ENCODE measurements at regions not wholly inside any gene's neighbourhood (a gene's known extent, or its start where the extent isn't known, plus 50 kb on each side); places are given as distances from the start of the nearest gene placed in this dataset.

DNA sequence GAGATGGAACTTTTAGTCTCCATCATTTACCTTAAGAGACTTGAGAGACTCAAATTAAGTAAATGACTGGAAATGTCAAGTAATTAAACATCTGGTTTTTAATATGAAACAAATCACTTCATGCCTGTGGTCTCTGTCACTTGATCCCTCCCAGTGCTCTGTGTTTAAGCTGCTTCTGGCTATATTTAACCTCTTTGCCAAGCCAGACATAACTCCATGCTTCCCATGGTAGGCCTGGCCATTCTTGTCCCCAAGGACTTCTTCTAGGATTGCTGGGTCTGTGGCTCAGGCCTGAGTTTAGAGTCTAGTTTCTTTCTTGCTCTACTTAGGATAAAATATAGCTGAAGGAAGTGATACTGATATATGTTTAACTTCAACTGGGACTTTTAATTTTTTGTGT, 1013.6 kb downstream of the FLRT2 start:
- no peak for DNase-seq (ENCODE audit: low read depth)
- no peak overlapping the region for H3K4me3 ChIP-seq (ENCODE audit: low read length)
- TF ChIP-seq, protein P1, sequence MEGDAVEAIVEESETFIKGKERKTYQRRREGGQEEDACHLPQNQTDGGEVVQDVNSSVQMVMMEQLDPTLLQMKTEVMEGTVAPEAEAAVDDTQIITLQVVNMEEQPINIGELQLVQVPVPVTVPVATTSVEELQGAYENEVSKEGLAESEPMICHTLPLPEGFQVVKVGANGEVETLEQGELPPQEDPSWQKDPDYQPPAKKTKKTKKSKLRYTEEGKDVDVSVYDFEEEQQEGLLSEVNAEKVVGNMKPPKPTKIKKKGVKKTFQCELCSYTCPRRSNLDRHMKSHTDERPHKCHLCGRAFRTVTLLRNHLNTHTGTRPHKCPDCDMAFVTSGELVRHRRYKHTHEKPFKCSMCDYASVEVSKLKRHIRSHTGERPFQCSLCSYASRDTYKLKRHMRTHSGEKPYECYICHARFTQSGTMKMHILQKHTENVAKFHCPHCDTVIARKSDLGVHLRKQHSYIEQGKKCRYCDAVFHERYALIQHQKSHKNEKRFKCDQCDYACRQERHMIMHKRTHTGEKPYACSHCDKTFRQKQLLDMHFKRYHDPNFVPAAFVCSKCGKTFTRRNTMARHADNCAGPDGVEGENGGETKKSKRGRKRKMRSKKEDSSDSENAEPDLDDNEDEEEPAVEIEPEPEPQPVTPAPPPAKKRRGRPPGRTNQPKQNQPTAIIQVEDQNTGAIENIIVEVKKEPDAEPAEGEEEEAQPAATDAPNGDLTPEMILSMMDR (conservative IDR thresholded peaks at IDR 0.05; ENCODE audit: low read depth, low read length), result no peak

DNA sequence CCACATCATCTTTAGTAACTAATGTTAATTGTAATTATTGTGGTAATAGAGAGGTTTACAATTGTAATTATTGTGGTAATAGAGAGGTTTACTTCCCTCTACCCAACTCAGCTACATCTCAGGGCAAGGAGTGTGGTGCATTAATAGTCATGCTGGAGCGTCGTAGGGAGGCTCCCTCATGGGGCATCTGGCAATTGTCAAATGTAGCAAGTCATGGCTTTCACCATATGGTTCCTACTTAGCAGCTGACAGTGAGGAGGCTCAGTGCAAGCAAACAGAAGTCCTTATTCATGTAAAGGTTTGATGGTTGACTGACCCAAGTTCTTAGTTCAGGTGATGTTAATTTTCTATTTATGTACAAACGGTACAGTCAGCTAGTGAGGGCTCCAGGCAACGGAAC, 1012.0 kb downstream of the FLRT2 start:
- no peak for DNase-seq (ENCODE audit: low read depth)
- TF ChIP-seq, protein P1 (conservative IDR thresholded peaks at IDR 0.05; ENCODE audit: low read depth, low read length), result no peak
- no peak overlapping the region for H3K4me3 ChIP-seq (ENCODE audit: low read length)

DNA sequence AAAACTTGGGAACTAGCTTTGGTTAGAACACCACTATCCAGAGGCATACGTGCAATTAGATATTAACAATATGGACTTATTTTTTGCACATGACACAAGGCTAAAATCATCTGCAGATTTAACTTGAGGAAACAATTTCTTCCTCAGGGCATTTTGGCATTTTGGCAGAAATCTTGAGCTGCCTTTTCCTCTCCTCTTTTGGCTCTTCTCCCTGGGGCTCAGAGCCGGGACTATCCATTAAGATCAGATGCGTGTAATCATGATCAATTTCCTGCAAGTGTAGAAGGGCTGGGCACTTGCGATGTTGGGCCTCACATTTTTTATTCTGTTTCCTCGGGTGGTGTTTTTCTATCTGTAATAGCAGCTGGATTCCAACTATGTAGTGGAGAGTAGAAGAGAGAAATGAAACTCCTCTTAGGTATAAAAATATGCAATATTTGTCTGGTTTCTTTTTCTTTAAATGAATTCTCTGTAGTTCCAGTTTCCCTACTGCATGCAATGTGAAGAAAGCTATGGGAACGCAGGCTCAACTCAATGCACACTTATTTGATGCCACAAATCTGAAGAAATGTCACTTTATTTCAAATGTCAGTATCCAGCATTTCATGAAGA, 1010.8 kb downstream of the FLRT2 start:
- H3K4me3 ChIP-seq (ENCODE audit: low read length), result no peak overlapping the region
- DNase-seq (ENCODE audit: low read depth), result no peak
- TF ChIP-seq, protein P1 (conservative IDR thresholded peaks at IDR 0.05; ENCODE audit: low read depth, low read length), result no peak

DNA sequence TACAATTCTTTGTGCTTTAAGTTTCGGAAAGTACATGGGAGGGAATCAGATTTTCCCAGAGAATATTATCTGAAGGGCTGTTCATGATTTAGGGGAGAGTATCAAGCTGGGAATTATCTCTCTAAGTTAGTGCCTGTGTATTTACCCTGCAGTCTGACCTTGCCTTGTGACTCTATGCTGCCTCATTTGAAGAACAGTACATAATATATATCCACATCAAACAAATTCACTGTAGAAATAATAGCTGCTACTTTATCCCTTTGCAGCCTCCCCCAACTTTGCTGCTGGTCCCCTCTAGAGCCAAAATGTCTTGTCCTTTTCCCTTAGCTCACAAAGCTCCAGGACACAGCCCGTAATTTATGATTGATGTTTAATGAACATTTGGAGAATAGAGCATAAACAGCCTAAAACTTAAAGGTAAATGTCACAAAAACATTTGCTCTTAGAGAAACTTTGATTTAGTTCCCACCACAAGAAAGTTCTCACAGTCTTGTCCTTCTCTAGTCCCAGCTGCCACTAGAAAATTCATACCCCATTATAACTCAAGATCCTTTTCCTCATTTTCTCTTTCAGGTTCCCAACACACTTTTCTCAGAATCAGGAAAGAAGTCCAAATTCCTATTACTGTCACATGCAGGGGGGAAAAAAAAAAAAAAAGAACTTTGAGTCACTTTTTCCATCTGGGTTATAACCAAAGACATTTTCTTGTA, 1009.6 kb downstream of the FLRT2 start:
- TF ChIP-seq, protein P1 (conservative IDR thresholded peaks at IDR 0.05; ENCODE audit: low read depth, low read length), result no peak
- H3K4me3 ChIP-seq (ENCODE audit: low read length), result no peak overlapping the region
- no peak for DNase-seq (ENCODE audit: low read depth)

DNA sequence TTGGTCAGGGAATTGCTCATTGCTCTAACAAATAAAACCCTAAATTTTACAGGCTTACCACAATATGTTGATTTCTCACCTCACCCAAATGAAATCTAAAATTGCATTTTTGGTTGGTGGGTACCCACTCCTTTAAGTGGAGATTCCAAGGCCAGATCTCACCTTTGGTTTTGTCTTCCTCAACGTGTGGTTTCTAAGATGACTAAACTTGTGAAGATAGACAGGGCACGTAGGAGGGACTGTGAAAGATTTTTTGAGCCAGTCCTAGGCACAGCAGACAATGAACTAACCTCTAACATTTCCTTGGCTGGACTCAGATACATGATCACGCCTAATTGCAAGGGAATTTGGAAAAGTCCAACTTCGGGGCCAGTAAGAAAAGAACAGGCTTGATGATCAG, 1003.9 kb downstream of the FLRT2 start:
- DNase-seq (ENCODE audit: low read depth), result no peak

DNA sequence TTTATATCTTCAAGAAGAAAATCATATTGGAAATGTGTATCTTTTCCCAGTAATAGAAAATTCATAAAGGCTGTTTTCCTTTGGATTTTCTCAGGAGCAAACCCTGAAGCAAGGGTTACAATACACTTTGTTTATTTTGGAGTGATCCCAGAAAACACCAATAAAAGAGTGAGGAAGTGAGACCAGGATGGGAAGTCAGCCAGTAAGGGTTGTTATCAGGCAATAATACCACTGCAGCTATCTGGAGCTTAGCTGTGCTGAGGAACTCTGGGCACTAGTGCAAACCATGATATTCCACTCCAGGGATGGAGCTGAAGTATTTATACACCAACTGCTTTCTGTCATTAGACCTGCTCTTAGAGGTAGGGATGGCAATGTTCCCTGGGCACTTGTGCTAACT, 1002.3 kb downstream of the FLRT2 start:
- no peak overlapping the region for H3K4me3 ChIP-seq (ENCODE audit: low read length)
- peak; percentile 33 for DNase-seq (ENCODE audit: low read depth)
- TF ChIP-seq, protein P1 (conservative IDR thresholded peaks at IDR 0.05; ENCODE audit: low read depth, low read length), result no peak

More for the DNA sequence above, 1003.9 kb downstream of the FLRT2 start:
- TF ChIP-seq, protein P1 (conservative IDR thresholded peaks at IDR 0.05; ENCODE audit: low read depth, low read length), result no peak
- H3K4me3 ChIP-seq (ENCODE audit: low read length), result no peak overlapping the region

DNA sequence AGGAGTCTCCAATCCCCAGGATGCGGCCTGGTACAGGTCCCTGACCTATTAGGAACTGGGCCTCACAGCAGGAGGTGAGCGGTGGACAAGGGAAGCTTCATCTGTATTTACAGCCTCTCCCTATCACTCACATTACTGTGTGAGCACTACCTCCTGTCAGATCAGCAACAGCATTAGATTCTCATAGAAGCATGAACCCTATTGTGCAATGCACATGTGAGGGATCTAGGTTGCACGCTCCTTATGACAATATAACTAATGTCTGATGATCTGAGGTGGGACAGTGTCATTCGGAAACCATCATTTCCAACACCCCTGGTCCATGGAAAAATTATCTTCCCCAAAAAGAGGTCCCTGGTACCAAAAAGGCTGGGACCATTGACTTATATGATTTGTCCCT, 1000.5 kb downstream of the FLRT2 start:
- TF ChIP-seq, protein P1 (conservative IDR thresholded peaks at IDR 0.05; ENCODE audit: low read depth, low read length), result no peak
- H3K4me3 ChIP-seq (ENCODE audit: low read length), result no peak overlapping the region
- no peak for DNase-seq (ENCODE audit: low read depth)
